ENCODE measurements at regions not wholly inside any gene's neighbourhood (a gene's known extent, or its start where the extent isn't known, plus 50 kb on each side); places are given as distances from the start of the nearest gene placed in this dataset.
"Not testable (repeated sequence)": the region's sequence is repeated elsewhere in the genome, so short reads cannot be mapped to it uniquely, and the experiment has no call there.

- no peak for DNase-seq (ENCODE audit: low read depth in 2 of 2)
Measured at GRCh38 chr2:239866350-239866749, 158.8 kb downstream of the NDUFA10 start.

- not testable (repeated sequence) for DNase-seq (ENCODE audit: low read depth in 2 of 2)
Measured at GRCh38 chr2:239865856-239866255, 159.3 kb downstream of the NDUFA10 start.

- DNase-seq (ENCODE audit: low read depth in 2 of 2) = no peak
Measured at GRCh38 chr2:239865059-239865639, 160.0 kb downstream of the NDUFA10 start.

- DNase-seq (ENCODE audit: low read depth in 2 of 2) = no peak
Measured at GRCh38 chr2:239864247-239865058, 160.7 kb downstream of the NDUFA10 start.

- no peak for DNase-seq (ENCODE audit: low read depth in 2 of 2)
Measured at GRCh38 chr2:239862613-239863012, 162.5 kb downstream of the NDUFA10 start.

- DNase-seq (ENCODE audit: low read depth in 2 of 2) = no peak
Measured at GRCh38 chr2:239858179-239858578, 167.0 kb downstream of the NDUFA10 start.

GRCh38 chr2:239857591-239857990 is 167.6 kb downstream of the NDUFA10 start:
- no peak for DNase-seq (ENCODE audit: low read depth in 2 of 2)

- DNase-seq (ENCODE audit: low read depth in 2 of 2) = no peak
Measured at GRCh38 chr2:239856620-239857285, 168.4 kb downstream of the NDUFA10 start.

- no peak for DNase-seq (ENCODE audit: low read depth in 2 of 2)
Measured at GRCh38 chr2:239855863-239856587, 169.1 kb downstream of the NDUFA10 start.

GRCh38 chr2:239854596-239854995 is 170.5 kb downstream of the NDUFA10 start:
- DNase-seq (ENCODE audit: low read depth in 2 of 2) = no peak

- DNase-seq (ENCODE audit: low read depth in 2 of 2) = no peak
Measured at GRCh38 chr2:239853706-239854327, 171.3 kb downstream of the NDUFA10 start.

GRCh38 chr2:239853121-239853520 is 172.0 kb downstream of the NDUFA10 start:
- no peak for DNase-seq (ENCODE audit: low read depth in 2 of 2)

GRCh38 chr2:239852272-239852671 is 172.9 kb downstream of the NDUFA10 start:
- DNase-seq (ENCODE audit: low read depth in 2 of 2) = no peak

GRCh38 chr2:239846789-239847676 is 178.1 kb downstream of the NDUFA10 start:
- no peak for DNase-seq (ENCODE audit: low read depth in 2 of 2)

- no peak for DNase-seq (ENCODE audit: low read depth in 2 of 2)
Measured at GRCh38 chr2:239845968-239846367, 179.2 kb downstream of the NDUFA10 start.

- no peak for DNase-seq (ENCODE audit: low read depth in 2 of 2)
Measured at GRCh38 chr2:239839306-239839705, 185.8 kb downstream of the NDUFA10 start.

- DNase-seq (ENCODE audit: low read depth in 2 of 2) = no peak
Measured at GRCh38 chr2:239836021-239836765, 188.9 kb downstream of the NDUFA10 start.

- DNase-seq (ENCODE audit: low read depth in 2 of 2) = no peak
Measured at GRCh38 chr2:239835056-239835455, 190.1 kb downstream of the NDUFA10 start.

GRCh38 chr2:239834143-239834542 is 191.0 kb downstream of the NDUFA10 start:
- no peak for DNase-seq (ENCODE audit: low read depth in 2 of 2)

Measured in stimulated activated CD8-positive, alpha-beta memory T cell treated with anti-CD3 and anti-CD28 coated beads, Interleukin-15, amount 100 ng/mL, for 4 hours (primary cell).